GM18502 (cell line): ENCODE measurements at regions not wholly inside any gene's neighbourhood (a gene's known extent, or its start where the extent isn't known, plus 50 kb on each side); places are given as distances from the start of the nearest gene placed in this dataset.
"Not testable (repeated sequence)": the region's sequence is repeated elsewhere in the genome, so short reads cannot be mapped to it uniquely, and the experiment has no call there.

Experiments used
- ATAC-seq: cut with Tn5 transposase; IDR thresholded peaks from one replicate; pipeline ENCODE4 v1.9.1; 2021; ENCODE audit warnings: mild to moderate bottlenecking; ENCODE audit not compliant: unreplicated experiment, poor library complexity

DNA sequence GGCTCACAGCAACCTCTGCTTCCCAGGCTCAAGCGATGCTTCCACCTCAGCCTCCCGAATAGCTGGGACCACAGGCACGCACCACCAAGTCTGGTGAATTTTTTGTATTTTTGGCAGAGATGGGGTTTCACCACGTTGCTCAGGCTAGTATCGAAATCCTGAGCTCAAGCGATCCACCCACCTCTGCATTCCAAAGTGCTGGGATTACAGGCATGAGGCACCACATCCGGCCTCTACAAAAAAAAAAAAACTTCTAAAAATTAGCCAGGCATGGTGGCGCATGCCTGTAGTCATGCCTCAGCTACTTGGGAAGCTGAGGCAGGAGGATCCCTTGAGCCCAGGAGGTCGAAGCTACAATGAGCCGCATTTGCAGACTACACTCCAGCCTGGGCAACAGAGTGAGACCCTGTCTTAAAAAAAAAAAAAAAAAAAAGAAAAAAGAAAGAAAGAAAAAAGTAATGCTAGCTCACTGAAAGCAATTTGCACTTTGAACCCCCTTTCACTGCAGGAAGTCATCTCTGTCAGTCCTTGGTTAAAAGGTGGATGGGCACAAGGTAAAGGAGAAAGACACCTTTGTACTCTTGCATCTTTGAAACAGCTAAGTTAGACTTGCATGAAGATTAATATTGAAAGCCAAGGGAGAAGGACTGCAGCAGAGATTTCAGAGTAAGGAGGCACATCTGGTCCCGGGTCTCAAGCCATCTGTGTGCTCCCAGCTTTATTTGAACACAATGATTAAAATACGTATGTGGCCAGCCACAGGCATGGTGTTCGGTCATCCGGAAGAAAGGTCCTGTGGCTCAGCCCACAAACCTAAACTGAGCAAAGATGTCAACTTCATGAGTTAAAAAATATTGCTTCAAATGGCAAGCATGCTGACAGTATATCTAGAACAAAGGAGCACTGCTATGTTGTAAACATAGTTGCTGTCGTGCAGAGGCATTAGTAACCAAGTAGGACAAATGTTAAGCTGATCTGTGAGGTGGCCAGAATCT lies 103.8 kb upstream of the HMGA2 start:
- no peak for ATAC-seq

DNA sequence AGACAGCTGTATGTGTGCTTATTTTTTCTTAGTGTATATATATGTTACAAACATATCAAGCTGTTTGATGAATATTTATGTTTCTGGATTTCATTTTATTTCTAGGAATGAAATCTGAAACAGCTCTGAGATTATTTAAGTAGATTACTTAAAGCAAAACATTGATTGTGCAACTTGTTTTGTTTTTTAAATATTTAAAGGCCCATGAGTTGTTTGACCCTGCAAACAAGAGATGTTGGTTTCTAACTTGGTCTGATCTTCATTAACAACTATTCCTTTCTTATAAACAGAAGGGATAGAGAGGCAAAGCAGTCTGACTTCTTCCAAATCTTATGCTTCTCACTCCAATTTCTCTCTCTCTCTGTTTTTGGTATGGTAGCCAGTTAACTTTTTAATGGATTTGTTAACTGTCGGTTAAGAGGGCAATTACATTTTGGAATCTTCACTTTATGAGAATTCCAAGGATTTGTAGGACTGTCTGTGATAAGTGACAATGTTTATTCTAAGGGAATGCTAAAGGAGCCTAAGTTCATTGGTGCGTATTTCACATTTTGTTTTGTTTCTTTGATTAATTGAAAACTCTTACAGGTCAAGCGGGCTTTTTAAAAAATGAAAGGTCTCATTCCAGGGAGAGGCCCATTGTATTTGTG lies 102.6 kb upstream of the HMGA2 start:
- ATAC-seq: no peak

DNA sequence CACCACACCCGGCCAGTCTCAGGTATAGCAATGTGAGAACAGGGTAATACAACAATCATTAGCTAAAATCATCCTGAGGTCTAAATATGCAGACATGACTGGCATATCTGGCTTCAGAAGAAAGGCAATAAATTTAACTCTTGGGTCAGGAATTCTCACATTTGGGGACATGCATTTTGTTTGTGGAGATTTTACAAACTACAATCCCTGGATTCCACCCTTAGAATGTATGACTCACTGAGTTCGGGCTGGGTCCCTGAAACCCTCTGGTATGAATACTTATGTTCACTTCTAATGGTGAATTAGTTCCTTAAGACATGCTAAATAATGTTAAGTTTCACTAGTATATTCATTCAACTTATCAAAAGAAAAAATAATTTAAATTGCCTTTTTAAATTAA lies 98.9 kb upstream of the HMGA2 start:
- no peak for ATAC-seq

DNA sequence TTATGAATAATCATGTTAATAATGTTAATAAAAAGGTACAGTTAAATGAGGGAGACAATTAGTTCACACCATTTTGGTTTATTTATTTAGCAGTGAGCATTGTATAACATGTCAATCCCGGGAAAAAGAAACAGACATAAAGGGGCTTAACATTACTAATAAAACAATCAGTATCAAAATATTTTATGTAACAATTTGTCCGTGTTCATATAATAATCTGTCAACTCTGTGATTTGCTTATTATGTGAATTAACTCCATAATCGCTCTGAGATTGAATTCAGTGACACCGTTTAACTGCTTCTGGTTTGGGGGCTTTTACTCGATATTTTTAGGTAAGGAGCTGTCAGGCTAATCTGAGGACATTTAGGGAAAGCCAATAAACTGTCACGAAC lies 95.8 kb upstream of the HMGA2 start:
- ATAC-seq: no peak

DNA sequence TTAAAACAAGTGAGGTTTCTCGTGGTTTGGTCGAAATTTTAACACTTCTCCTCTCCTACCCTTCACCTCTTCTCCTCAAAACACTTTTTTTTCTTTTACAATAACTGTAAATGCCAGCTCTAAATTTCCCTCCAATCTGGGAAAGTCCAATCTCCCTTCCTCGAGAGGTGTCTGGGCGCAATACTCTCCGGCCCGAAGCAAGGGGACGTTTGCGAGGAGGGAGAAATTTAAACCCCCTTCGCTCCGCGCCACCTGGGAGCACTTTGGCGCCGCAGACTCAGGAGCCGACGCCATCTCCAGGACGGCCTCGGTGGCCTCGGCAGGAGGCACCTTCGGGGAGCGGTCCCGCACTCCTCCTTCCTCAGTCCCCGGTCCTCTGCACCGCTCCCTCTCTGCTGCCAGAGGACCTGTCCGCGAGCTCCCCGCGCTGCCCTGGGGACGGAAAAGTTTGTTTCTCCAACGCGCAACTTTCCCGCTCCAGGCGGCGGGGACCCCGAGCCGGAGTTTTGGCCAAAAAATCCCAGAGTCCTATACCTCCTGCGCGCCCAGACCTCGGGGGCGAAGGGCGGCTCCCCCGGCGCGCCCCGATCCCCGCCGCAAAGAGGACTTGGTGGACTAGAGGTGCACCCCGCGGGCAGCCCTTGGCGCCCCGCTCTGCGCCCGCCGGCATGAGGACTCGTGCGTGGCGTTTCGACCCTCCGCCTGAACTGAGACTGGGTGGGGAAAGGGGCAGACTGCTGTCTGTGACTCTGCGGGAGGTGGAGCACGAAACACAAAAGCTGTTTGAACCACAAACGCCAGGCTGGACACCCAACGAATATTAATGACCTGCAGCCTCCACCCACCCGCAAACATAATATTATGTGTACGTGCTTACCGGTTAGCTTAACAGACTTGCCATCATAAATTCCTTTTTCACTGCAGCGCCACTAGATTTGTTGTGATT lies 95.2 kb upstream of the HMGA2 start:
- no peak for ATAC-seq

DNA sequence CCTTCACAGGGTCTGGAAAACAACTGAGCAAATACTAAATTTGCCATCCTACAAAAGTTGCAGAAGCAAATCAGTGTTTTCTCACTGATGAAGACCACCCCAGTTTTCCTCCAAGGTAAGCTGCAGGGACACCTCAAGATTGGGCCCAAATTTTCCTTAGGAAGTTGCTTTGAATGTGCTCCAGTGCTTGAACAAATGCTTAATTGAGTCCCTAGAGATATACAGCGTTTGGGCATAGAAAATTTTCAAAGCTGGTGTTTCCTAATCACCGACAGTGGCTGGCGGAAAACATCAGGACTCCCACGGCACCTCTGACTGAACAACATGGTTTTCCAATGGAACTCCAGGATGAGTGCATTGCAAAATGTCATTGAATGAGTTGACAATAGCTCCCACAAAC lies 92.5 kb upstream of the HMGA2 start:
- no peak for ATAC-seq

DNA sequence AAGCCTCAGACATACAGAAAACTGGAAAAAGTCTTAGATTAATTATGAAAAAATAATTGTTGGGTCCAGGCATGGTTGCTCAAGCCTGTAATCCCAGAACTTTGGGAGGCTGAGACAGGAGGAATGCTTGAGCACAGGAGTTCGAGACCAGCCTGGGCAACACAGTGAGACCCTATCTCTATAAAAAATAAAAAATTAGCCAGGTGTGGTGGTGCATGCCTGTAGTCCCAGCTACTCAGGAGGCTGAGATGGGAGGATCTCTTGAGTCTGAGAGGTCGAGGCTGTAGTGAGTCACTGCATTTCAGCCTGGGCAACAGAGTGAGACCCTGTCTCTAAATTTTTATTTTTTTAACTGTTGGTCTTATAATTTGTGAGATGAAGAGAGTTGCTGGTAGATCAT lies 90.6 kb upstream of the HMGA2 start:
- not testable (repeated sequence) for ATAC-seq

DNA sequence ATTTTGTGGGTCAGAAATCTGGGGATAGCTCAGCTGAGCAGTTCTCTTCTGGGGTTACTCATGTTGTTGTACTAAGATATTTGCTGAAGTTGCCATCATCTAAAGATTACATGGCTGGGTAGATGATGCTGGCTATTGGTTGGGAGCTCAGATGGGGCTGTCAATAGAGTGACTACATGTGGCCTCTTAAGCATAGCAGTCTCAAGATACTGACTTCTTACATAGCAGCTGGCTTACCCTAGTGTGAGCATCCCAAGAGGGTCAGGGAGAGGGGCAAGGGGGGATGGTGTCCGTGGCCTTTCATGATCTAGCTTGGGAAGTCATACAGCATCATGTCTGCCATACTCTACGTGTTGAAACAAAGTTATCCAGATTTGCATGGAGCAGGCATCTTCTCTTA lies 90.1 kb upstream of the HMGA2 start:
- ATAC-seq: no peak

DNA sequence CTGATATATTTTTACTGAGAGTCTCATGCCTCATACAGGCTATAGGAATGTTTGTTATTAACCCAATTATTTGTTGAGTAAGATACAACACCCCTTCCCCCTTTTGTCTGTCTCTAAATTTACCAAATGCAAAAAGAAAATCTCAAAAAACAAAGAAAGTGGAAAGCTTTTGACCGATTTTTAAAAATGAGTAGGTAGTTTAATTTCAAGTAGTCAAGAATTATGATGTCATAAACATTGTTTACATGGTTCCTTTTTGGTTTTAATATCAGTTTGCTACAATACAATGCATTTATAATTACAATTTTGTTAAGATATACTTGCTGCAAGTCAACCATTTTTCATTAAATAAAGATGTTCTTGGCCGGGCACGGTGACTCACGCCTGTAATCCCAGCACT lies 84.7 kb upstream of the HMGA2 start:
- no peak for ATAC-seq

DNA sequence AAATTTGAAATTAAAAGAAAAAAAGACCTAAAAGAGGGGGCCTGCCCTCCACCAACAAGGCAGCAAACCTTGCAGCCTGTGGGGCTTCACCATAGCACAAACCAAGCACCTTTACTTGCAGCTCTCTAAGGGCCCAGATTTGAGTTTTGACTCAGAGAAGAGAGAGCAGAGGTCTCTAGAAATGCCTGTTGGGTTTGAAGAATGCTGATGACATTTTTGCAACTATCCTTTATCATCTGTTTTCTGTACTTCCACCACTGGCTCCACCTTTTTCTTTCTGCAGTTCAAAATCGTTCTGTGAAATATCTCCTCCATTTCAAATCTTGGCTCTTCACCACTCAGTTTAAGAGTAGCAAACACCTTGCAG lies 83.8 kb upstream of the HMGA2 start:
- no peak for ATAC-seq

DNA sequence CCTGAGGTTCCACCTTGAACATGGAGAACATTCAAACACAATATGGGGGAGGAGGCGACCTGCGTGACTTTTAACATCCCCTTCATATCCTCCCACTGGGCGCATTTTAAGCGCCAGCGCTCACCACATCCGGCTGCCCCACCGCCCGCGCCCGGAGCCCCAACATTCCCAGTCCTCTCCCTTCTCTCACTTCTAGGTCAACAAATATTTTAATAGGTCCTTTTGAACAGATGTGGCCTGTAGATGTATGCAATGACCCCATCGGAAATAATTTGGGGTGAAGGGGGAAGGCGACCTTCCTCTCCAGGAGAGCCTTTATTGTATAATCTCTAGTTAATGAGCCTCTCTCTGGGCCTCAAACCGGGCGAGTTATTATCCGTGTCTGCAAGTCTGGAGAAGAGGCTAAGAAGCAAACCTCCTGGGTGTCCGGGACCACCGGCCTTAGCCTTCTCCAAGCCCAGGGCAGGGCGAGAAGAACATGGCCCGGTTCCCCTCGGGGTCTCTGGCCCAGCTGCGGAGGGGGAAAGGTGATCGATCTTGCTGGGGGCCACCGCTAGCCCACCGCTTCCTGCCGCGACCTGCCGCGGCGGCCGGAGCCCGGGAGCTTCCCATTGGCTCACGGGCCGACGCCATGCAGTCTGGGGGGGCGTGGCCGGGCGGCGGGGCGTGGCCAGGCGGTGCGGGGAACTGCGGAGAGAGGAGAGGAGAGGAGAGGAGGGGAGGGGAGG lies 83.2 kb upstream of the HMGA2 start:
- ATAC-seq: peak; percentile 76

DNA sequence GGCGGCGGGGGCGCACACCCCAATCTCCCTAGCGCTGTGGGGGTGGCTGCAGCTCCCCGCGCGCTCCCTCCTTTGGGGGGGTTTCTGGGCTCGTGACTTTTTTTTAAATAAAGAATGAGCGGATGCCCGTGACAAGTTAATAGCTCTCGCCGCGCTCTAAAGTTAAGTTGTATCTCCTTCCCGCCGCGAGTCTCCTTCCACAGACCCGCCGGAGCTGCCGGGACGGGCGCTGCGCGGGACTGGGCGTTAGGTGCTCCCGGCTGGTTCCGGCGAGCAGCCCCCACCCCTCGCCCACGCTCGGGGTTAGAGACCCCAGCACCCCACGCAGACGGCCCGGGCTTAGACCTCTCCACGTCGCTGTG lies 82.6 kb upstream of the HMGA2 start:
- peak; percentile 30 for ATAC-seq

DNA sequence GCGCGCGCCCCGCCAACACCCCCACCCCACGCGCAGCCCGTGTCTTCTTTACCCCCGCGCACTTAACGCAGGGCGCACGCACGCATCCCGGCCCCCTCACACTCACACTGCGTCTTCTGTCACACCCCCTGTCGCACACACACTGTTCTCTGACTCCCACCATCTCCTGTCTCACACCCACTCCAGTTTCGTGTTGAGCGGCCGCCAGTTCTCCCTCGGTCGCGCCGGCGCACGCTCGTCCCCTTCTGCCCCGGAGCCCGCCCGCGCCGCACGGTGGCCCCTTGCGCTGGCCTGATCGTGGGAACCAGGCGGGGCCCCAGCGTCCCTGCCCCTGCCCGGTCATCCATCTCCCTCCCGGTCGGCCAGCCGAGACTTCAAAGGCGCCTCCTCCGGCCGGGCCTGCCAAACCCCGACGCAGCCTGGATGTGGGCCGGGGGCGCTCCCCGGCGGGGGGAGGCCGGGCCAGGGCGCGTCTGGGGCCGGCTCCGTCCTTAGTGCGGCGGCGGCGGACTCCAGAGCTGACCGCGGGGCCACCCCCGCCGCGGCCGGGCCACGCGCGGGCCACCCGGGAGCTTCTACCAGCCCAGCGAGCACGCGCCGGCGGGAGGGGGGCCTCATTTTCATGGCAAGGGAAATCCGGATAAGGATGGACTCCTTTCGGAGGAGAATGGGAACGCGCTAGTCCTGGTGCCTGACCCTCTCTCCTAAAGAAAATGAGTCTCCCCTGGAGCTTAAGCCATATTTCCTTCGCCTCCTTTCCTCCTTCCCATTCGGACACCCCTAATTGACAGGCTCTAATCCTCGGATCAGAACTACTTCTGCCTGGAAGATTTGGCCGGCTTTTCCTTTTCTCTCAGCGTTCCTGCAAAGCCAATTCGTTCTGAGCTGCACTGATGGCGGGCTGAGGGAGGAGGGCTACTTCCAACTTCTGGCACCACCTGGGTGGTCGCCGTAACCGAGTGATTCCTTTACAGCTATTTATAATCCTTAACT lies 82.0 kb upstream of the HMGA2 start:
- peak; percentile 41 for ATAC-seq

DNA sequence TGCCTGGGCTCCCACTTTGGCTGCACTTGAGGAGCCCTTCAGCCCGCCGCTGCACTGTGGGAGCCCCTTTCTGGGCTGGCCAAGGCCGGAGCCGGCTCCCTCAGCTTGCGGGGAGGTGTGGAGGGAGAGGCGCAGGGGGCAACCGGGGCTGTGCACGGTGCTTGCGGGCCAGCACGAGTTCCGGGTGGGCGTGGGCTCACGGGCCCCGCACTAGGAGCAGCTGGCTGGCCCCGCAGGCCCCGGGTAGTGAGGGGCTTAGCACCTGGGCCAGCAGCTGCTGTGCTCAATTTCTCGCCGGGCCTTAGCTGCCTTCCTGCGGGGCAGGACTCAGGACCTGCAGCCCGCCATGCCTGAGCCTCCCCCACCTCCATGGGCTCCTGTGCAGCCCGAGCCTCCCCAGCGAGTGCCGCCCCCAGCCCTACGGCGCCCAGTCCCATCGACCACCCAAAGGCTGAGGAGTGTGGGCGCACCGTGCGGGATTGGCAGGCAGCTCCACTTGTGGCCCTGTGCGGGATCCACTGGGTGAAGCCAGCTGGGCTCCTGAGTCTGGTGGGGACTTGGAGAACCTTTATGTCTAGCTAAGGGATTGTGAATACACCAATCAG lies 79.9 kb upstream of the HMGA2 start:
- not testable (repeated sequence) for ATAC-seq

DNA sequence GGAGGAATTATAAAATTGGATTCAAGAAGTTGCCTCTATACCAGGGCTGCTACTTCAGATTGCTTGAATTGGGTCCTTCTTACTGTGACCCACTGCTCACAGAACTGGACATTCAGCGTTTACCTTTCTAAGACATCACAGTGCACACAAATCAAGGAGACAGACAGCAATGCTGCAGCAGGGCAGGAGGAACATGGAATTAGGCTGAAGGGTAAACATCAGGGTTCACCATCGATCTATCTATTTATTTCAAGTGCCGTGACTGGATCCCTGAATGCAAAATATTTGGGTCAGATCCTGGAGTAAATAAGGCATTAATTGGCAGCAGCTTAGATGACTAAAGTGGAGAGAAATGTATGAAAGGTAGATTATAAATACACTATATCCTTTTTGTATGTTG lies 76.9 kb upstream of the HMGA2 start:
- ATAC-seq: no peak

DNA sequence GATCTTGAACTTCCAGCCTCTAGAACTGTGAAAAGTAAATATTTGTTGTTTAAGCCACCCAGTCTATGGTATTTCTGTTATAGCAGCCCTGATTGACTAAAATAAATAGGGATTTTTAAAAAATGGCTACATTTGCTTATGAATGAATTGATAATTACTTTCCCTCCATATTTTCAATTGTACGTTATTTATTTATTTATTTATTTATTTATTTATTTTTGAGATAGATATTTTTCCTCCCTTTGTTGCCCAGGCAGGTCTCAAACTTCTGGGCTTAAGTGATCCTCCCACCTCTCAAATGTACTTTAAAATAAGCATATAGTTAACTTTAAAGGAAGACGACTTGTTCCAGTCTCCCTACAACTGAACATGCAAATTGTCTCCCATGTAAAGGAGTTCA lies 76.0 kb upstream of the HMGA2 start:
- ATAC-seq: no peak

DNA sequence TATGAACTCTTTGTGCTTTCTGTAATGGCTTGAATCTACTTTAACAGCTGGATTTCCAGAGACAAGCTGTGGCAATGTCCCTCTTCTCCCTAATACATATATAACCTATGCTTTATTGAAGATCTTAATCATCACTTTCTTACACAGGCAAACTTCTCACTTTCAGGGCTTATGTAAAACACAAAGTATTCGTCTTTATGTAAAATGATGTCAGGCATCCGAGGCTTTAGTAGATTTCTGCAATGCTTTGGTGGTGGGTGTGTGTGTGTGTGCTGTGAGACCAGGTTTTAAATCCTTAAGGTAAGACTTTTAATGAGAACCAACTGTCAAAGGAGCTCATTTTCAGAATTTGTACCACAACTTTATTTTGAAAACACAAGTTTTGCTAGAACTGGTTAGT lies 70.0 kb upstream of the HMGA2 start:
- ATAC-seq: no peak

DNA sequence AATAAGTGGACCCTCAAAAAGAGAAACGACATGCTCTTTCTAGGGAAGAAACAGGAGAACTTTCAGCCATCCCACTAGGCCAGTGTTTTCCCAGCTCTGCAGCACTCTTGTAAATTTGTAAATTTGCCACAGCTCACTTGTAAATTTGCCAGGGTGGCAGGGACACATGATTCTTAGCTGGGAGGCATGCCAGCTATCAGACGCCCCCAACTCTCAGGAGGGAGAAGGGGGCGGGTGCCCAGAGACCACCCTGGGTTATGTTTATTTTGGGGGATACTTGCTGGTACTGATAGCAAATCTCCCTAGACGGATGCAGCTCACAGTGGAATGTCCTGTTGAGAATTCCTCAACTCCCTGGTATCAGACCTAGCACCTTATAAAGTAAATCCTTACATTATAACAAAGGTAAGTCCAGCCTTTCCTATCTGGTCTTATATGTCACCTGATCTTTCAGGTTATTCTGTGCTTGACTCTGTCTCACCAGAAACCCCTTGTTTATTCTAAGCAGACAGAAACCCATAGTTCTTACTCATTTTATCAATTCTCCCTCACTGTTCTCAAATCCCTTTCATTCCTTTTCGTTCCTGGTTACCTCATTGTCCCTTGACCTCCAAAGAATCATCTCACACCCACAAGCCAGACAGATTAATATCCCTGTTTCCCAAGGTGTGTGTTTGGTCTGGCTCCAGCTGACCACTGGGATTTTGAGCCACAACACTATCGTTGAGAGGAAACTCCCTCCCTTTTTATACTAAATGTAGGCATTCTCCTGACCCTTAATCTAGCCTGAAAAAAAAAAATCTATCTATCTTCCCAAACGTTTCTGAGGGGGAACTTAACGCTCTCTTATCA lies 69.3 kb upstream of the HMGA2 start:
- ATAC-seq: no peak
